ENCODE measurements at regions not wholly inside any gene's neighbourhood (a gene's known extent, or its start where the extent isn't known, plus 50 kb on each side); places are given as distances from the start of the nearest gene placed in this dataset.

DNA sequence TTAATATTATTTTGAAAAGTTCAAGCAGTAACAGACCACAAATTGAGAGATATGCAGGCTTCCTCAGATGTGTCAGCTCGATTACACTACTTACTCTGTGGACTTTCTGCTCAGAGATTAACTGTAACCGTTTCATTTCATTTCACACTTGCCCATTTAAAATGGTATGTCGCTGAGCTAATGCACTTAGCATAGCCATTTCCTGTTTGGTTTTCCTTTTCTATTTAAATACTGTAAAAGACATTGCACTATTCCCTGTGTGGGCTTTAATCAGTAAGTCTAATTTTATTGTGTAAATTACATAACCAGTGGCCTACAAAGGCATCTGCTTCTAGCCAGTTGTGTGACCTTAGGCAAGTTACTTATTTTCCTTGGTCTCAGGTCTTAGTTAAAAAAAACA lies 237.6 kb downstream of the LACC1 start:
- intact Hi-C loops (cut with micrococcal nuclease), result no loop called here

DNA sequence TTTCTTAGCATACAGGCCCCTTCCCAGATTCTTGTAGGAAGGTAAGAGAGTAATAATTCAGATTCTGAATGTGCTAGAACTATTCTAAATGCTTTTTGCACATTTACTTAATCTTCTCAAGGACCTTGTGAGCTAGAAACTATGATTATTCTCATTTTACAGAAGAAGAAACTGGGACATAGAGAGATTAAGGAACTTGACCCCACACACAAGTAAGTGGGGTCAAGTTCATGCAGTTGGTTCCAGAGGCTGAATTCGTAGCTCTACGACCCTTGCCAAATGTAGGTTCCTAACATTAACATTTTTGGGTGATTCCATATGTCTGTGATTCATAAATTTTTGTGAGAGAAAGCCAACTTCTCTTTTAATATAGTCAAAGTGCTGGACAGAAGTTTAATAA lies 238.1 kb downstream of the LACC1 start:
- intact Hi-C loops (cut with micrococcal nuclease), result no loop called here

GRCh38 chr13:44118881-44119280 lies 239.2 kb downstream of the LACC1 start:
- intact Hi-C loops (cut with micrococcal nuclease), result no loop called here

GRCh38 chr13:44120043-44120442 lies 240.3 kb downstream of the LACC1 start:
- intact Hi-C loops (cut with micrococcal nuclease), result no loop called here

DNA sequence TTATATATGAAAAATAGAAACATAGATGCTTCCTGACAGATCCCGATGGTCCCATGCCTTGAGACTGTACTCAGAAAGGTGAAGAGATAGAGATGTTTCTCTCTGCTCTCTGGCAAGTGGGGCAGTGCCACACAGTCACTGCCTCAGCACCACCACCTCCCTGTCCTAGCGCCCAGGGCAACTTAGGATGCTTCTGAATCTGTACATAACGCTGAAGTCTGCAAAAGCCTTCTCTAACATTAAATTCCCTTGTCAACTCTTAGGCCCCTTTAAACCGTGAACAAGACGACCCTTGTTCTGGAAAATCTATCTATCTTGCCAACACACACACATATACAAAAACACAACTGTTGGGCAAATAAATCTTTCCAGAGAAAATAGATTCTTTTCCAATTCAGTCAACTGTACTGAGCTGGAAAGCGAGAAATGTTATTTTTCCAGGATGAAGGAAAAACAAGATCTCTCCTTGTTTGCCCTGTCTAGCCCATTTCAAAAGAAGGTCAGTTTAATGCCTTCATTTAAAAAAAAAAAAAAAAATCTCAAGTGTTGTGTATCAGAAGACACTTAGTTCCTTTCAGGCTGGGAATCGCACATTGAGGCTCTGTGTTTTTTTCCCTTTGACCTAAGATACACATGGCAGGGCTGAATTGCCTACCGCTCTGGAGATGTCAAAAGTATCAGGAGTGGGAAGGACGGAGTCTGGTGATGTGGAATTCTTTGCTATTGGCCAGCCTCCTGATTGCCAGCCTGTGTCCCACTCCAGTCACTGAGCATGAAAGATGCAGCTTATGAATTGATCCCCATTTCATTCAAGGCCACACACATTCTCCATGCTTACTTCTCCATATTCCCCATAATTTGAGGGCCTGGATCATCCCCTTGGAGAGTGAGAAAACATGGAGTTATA lies 241.4 kb downstream of the LACC1 start:
- intact Hi-C loops (cut with micrococcal nuclease), result no loop called here

- intact Hi-C loops (cut with micrococcal nuclease), result no loop called here
Observed at GRCh38 chr13:44124352-44124751, 244.6 kb downstream of the LACC1 start.

DNA sequence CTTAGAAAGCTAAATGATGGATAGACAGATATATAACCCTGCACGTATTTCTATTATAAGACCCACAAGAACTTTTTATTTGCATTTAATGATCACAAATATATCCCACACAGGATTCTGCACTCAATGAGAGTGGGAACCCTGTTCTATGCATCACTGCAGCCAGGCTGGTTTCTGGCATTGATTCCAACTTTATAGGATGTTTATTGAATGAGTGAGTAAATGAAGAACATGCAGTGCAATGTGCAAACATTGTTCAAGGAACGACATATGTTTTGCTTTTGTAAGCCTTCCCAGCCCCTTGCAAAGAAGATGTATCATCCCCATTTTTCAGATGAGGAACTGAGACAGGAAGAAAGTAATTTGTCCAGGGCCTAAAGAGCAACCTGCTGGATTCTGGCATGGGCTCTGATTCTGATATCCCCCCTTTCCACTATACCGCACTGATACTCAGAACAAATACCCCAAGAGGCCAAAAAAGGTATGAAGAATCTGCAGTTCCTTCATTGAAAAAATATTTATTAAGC lies 246.3 kb downstream of the LACC1 start:
- intact Hi-C loops (cut with micrococcal nuclease), result no loop called here

DNA sequence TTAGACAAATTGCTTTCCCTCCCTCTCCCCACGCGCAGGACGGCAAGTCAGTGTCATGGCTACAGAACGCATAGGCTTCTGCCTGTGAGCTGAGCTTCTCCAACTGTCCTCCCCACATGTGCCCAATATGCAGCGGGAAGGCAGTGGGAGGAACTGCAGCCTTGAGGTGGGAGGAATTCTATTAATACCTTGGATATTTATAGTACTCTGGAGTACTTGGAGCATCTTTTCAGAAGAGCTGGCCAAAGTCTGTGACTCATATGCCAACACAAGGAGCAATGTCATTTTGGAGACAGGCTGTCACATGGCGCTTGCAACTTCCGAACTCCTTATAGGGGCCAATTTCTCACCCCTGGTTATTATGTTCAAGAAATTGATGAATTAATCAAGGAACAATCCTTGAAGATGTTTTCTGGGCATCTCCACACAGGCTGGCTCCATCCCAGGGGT lies 245.0 kb upstream of the SERP2 start:
- intact Hi-C loops (cut with micrococcal nuclease), result no loop called here

- intact Hi-C loops (cut with micrococcal nuclease), result no loop called here
Observed at GRCh38 chr13:44129418-44129817, 244.2 kb upstream of the SERP2 start.

GRCh38 chr13:44131069-44131614 lies 242.5 kb upstream of the SERP2 start:
- intact Hi-C loops (cut with micrococcal nuclease), result no loop called here

DNA sequence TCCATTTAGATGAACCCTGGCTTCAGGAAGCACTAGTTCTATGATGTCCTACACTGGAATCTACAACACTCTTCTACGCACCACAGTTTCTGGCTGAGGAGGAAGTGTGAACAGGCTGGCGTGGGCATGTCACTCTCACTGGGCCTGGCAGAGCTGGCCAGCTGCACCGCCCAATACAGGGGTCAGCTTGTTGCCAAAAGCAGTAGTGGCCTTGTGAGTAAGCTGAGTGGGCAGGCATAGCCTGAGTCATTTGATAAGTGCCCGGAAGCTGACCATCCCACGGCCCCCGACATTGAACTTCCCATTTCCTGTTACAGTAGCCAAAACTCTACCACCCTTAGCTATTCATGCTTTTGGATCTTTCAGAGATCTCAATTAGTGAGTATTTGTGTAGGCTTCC lies 240.9 kb upstream of the SERP2 start:
- intact Hi-C loops (cut with micrococcal nuclease), result no loop called here

DNA sequence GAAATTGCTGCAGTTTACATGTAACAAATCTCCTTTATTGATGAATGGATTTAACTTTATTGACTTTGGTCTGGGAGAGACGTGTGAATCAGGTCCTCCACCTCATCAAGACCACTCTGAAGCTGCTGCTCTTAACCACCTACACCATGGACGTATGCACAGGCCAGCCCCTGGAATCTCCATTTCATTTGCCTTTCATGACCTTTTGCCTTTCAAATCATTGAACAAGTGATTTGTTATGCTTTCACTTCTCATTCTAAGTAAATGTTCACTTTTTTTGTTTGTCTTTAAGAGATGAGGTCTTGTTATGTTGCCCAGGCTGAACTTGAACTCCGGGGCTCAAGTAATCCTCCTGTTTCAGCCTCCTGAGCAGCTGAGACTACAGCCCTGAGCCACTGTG lies 240.0 kb upstream of the SERP2 start:
- intact Hi-C loops (cut with micrococcal nuclease), result no loop called here

DNA sequence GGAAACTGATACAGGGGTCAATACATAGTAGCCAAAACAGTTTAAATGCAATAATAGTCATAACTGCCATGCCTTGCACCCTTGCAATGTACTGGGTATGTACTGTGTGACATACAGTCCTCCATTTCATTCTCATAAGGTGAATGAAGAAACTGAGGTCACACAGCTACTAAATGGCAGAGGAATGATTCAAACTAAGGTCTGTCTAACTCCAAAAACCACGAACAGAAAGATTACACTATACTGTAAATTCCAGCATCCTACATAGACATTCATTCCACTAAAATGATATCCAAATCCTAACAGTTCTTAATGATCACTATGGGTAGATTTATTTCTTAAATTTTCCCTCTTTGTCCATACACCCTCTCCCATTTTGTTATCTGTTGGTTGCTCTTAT lies 238.1 kb upstream of the SERP2 start:
- intact Hi-C loops (cut with micrococcal nuclease), result no loop called here

- intact Hi-C loops (cut with micrococcal nuclease), result no loop called here
Observed at GRCh38 chr13:44136696-44137268, 236.8 kb upstream of the SERP2 start.

GRCh38 chr13:44137466-44137865 lies 236.2 kb upstream of the SERP2 start:
- intact Hi-C loops (cut with micrococcal nuclease), result no loop called here

GRCh38 chr13:44140146-44140545 lies 233.5 kb upstream of the SERP2 start:
- intact Hi-C loops (cut with micrococcal nuclease), result no loop called here

DNA sequence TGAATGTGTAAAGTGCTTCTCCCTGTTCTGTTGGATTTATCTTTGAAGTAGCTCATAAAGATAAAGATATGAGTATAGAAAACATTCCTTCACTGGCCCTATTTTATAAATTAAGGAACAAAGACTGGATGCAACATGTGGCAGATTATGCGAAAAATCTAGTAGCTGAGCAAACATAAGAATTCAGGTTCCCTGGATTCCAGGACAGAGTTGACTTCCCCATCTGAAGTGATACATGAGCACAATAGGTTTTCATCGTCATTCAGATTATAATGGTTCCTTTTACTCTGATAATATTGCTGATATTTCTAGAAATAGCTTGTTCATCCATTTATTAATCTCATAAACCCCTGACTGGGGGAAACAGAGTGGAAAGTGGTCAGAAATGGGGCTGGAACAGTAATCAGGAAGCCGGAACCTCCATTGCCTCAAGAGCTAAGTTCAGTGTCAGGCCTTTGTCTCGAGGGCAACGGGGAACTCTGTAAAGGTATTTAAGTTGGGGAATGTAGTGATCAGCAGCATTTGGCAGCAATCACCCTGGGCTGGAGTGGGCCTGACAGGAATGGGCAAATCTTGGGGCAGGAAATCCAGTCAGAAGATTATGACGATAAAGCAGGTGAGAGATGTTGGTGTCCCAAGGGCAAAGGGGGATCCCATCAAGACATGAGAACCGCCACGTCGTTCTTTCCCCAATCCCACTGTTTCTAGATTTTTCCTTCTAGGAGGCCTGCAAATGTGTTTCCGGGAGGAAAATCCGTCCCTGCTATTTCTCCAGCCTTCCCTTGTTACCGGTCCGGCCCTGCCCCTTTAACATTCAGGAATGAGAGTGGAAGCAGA lies 232.5 kb upstream of the SERP2 start:
- intact Hi-C loops (cut with micrococcal nuclease), result no loop called here

DNA sequence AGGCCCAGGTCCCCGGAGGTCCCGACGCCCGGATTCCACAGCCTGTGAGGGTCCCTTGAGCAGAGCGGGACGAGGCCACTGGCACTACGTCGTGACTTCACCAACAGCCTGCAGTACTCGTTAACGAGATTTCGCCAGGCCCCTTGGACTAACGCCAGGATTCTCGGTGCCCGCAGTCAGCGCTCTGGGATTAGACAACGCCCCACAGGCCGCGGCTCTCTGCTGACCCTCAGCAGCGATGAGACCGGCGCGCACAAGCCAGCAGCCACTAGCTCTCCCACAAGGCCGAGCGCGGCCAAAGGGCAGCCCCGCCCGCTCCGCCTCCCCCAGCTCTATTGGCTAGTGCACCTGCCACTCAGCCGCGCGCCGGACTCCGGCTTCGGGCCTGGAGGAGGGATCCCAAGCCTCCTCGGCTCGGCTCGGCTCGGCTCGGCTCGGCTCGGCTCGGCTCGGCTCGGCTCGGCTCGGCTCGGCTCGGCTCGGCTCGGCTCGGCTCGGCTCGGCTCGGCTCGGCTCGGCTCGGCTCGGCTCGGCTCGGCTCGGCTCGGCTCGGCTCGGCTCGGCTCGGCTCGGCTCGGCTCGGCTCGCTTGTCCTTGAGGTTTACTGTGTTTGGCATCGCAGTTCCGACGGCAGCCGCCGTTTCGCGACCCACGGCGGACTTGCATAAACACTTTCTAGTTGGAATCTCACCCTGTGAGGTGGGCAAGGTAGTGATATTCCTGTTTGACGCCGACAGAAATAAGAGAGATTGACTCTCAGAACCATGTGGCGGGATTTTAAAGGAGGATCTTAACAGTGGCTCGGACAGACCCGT lies 231.7 kb upstream of the SERP2 start:
- intact Hi-C loops (cut with micrococcal nuclease), result loop anchor here (2.0 kb wide), 4 partner anchors 133 to 777 kb away; partner anchors contain the start of gene TSC22D1

DNA sequence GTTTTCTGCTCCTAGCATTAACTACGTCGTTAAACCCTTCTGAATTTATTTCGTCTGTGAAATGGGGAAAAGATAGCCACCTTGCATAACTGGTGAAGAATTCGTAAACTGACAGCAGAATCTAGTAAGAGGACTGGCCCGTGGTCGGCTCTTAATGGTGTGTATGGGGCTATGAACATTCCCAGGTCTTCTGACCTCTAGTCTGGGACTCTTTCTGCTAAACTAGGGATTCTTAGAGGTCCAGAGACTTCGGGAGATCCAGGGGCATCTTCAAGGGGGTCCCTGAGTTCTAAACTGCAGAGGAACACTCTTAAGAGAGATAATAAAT lies 231.1 kb upstream of the SERP2 start:
- intact Hi-C loops (cut with micrococcal nuclease), result loop anchor here (2.0 kb wide), 4 partner anchors 132 to 776 kb away; partner anchors contain the start of gene TSC22D1

DNA sequence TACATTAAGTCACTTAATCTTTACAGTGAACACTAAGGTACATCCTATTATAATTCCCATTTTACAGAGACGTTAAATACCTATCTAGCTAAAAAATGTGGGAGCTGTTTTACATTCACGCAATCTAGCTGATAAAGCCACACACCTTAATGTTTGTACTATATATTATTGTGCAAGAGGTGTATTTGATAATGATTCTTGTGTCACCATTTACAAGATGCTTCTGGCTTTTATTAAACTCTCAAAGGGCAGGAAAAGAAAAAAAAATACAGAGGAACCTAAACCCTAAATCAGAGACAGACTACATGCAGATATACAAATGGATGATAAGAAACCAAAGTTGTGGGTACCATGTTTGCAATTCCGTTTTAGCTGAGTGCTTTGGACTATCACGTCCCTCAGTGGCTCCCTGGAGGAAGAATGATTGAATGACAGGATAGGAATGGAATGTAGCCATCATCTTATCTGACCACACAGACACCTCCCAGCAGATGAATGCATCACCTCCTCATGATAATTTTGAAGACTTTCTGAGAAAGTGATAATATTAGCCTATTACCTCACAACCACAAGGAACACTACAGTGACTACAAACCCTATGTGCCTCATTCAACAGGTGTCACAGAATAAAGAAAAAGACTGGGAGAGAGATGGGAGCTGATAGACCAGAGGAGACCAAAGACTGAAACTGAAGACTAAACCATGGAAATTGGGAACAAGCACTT lies 230.5 kb upstream of the SERP2 start:
- intact Hi-C loops (cut with micrococcal nuclease), result loop anchor here (2.0 kb wide), 4 partner anchors 132 to 776 kb away; partner anchors contain the start of gene TSC22D1

Data from T-helper 2 cell treated with Interferon-gamma antibody and Interleukin-4, amounts not matched to agents 100 ng/mL and 5 ng/mL, for 36 hours (primary cell).